HG03066 (cell line): ENCODE measurements at regions not wholly inside any gene's neighbourhood (a gene's known extent, or its start where the extent isn't known, plus 50 kb on each side); places are given as distances from the start of the nearest gene placed in this dataset.
"Not testable (repeated sequence)": the region's sequence is repeated elsewhere in the genome, so short reads cannot be mapped to it uniquely, and the experiment has no call there.

Experiments used
- ATAC-seq: cut with Tn5 transposase; IDR thresholded peaks from one replicate; pipeline ENCODE4 v1.9.1; 2021; ENCODE audit warnings: low read depth; ENCODE audit not compliant: unreplicated experiment

DNA sequence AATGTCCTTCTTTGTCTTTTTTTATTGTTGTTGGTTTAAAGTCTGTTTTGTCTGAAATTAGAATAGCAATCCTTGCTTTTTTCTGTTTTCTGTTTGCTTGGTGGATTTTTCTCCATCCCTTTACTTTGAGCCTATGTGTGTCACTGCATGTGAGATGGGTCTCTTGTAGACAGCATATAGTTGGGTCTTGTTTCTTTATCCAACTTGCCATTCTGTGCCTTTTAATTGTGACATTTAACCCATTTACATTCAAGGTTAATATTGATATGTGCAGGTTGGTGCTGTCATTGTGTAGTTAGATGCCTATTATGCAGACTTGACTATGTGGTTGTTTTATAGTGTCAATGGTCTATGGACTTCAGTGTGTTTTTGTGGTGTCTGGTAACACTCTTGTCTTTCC is 197.5 kb upstream of the FN1 start:
- no peak for ATAC-seq

DNA sequence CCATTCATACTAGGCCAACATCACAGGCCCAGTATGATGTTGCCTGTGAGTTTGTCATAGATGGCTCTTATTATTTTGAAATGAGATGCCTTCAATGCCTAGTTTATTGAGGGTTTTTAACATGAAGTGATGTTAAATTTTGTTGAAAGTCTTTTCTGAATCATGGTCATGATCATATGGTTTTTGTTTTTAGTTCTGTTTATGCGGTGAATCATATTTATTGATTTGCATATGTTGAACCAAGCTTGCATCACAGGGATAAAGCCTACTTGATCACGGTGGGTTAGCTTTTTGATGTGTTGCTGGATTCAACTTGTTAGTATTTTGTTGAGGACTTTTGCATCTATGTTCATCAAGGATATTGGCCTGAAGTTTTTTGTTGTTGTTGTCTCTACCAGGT is 195.8 kb upstream of the FN1 start:
- no peak for ATAC-seq

DNA sequence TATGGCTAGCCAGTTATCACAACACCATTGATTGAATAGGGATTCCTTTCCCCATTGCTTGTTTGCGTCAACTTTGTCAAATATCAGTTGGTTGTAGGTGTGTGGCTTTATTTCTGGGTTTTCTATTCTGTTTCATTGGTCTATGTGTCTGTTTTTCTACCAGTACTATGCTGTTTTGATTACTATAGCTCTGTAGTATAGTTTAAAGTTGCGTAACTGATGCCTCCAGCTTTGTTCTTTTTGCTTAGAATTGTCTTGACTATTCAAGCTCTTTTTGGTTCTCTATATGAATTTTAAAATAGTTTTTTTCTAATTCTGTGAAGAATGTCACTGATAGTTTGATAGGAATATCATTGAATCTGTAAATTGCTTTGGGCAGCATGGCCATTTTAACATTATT is 194.9 kb upstream of the FN1 start:
- not testable (repeated sequence) for ATAC-seq

GRCh38 chr2:215627771-215628170 is 191.9 kb upstream of the FN1 start:
- no peak for ATAC-seq

- ATAC-seq = no peak
These were observed 191.0 kb upstream of the FN1 start for GRCh38 chr2:215626812-215627281.

DNA sequence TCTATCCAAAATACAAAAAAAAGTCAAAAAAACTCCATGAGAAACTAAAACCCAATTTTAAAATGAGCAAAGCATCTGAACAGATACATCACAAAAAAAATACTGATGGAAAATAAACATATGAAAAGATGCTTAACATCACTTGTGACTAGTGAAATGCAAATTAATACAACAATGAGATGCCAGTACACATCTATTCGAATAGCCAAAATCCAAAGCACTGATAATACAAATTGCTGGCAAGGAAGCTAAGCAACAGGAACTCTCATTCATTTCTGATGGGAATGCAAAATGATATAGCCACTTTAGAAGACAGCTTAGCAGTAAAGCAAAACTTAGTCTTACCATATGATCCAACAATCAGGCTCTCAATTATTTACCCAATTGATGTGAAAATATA is 190.2 kb upstream of the FN1 start:
- ATAC-seq = no peak

DNA sequence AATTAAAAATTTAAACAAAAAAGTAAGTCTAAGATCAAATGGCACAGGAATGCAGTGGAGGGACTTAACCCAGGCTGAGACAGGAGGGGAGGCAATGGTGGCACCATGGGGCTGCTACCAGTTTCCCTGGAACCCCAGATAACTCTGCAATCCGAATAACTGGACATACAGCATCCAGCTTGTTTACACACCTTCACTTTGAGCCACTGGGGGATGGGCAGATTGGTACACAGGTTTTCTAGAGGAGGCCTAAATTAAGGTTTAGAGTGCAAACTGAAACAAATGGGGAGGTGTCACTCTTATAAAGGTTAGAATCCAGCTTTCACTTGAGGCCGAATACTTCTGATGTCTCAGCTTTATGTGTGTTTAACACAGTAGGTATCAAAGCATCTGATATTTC is 189.3 kb upstream of the FN1 start:
- no peak for ATAC-seq

DNA sequence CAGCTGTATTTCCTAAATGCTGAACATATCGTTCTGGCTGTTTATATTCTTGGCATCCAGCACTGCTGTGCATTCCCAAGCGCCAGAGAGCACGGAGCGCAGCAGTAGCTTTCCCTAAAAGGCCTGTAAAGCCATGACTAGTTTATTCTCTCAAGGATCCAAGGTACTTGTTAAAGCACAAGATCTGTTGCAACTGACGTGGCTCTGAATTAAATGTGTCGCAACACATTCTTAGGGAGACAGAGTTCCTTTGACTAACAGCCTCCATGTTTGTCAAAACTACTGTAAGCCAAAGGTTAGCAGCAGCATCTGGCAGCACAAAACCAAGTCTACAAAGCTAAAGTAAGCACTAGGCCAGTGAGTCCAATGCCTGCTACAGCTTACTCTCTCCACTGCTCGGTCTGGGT is 188.6 kb upstream of the FN1 start:
- no peak for ATAC-seq

GRCh38 chr2:215622837-215623236 is 187.0 kb upstream of the FN1 start:
- ATAC-seq = no peak

GRCh38 chr2:215621381-215621780 is 185.5 kb upstream of the FN1 start:
- ATAC-seq = no peak

DNA sequence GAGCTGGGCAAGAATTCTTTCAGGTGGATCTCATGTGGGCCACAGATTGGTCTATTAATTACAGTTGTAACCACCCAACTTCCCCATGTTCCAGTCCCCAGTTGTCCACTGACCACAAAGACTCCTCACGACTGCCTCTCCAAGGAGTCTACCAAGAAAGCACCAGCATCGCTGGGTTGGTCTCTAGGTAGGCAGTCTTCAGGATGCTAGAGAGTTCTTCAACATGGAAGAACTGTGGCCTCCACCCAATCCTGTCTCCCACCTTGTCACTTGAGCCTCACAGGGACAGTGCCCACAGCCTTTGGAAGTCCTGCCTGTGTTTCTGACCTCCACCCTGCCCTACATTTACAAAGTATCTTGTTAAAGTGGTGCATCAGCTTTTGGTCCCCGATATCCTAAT is 184.7 kb upstream of the FN1 start:
- no peak for ATAC-seq

- ATAC-seq = no peak
These were observed 184.1 kb upstream of the FN1 start for GRCh38 chr2:215619989-215620388.

DNA sequence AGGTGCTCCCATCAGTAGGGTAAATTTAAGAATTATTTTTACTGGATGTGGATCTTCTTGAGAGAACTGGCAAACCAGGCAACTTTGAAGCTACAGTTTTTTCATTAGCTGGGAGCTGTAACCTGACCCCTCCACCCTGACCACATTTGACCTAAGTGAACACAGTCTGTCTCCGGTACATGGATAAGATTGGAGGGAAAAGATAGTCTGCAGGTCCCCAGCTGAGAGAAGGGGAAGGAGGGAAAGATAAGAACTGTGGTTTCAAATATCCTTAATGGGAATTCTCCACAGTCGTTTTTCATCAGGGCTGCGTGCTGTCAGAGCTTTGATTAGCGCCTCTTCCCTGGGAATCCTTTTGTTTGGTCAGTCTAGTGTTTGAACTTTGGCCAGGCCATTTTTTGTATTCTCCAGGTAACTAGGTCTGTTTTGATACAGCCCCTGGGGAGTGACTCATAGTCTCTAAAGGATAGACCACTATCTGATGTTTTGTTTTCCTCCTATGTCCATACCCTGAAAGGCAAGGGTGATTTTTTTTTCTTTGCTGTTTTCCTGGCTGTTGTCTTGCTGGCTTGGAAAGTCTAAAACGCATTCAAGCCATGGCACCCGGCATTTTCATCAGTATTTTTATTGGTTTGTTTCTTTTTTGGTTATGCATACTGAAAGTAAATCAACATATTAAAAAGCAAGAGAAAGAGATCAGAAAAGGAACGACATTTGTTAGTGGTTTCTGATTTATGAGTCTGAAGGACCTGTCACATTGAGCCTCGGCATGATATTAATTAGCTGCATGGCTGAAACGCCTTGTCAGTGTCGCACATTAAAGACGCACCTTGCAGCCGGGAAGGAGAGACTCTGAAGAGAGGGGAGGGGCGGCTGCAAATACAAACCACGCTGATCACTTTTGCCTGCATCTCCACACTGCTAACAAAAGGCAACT is 183.4 kb upstream of the FN1 start:
- no peak for ATAC-seq

- no peak for ATAC-seq
These were observed 182.3 kb upstream of the FN1 start for GRCh38 chr2:215618145-215618544.

DNA sequence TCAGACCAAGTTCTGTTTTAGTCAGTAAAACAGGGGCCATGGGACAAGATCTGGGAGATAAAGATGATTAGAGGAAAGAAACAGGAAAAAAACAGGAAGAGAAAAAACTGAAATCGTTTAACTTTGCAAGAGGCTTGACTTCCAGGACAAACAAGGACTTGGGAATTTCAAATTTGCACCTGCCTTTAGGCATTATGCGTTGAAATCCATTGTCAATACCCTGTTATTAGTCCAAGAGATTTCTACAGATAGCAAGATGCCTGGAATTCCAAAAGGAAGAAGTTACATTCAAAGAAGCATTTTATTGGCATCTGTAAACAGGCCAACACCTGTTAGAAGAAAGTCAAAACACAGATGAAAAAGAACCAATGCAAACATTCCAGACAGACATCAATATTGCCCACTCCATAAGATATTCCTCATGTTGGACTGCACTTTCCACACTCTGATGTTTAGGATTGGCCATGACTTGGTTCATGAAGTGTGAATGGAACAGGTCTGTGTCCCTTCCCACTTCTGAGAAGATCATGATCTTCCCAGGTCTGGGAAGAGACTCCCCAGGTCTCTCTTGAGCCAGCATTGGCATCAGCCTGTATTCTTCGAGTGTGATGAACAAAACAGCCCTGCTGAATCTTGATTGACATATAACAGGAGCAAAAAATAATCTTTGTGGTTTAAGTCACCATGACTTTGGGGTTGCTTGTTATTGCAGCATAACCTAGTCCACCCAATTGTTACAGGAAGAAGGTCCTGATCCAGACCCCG is 181.4 kb upstream of the FN1 start:
- no peak for ATAC-seq

- no peak for ATAC-seq
These were observed 179.9 kb upstream of the FN1 start for GRCh38 chr2:215615803-215616174.

GRCh38 chr2:215615067-215615802 is 179.4 kb upstream of the FN1 start:
- no peak for ATAC-seq

DNA sequence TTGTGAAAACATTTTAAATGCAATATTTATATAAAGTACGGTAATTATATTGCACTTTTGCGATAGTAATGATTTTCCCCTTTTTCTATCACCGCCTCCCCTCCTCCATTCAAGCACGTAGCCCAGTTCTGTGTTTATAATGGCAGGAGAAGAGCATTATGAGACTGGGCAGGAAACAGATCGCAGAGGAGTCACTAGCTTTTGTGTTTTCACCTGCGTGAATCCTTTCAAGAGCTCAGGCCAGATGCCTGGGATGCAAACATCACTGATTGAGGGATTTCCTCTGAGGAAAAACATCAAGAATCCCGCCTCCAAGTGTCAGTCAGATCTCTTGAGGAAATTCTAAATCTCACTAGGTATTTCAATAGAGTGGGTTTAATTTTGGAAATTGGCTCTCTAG is 178.4 kb upstream of the FN1 start:
- no peak for ATAC-seq

DNA sequence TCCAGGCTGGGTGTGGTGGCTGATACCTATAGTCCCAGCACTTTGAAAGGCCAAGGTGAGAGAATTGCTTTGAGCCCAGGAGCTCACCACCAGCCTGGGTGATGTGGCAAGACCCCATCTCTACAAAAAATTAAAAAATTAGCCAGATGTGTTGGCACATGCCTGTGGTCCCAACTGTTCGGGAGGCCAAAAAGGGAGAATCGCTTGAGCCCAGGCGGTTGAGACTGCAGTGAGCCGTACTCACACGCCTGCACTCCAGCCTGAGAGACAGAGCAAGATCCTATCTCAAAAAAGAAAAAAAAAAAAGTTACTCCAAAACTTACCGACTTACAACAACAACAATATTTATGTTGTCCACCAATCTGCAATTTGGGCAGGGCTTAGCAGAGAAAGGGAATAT is 178.0 kb upstream of the FN1 start:
- no peak for ATAC-seq

DNA sequence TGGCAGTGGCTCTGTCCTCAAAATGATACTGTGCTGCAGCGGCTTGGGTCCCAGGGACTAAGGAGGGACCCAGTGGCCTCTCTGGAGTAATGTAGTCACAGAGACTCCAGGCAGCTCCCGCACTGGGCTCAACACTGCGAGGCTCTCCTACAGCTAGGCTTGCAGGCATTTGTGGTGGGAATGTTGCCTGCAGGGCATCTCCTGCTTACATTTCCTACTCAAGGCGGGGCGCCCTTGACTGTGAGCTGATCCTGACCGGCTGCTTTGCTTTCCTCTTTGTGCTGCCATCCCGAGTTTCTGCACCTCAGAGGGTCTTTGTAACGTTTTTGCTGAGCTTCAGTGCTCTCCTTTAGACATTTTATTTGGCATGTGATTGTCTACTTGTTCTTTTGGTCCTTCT is 177.4 kb upstream of the FN1 start:
- ATAC-seq = no peak

DNA sequence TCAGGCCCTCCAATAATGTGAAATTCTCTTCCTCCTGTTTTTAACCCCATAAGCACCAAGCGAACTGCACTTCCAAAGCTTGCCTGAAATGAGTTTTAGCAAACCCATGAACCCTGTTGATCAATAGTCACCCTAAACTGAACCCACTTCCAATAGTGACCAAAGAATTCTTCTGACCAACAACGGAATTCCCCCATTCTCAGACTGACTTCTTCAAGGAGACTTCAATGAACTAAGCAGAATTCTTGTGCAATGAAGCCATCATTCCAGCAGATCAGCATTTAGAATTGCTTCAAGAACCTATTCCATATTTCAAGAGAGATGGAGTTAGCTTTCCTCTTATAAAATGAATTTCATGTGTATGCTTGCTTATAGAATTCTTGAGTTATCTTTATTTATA is 176.9 kb upstream of the FN1 start:
- ATAC-seq = no peak
